Endodermal cell (in vitro differentiated cells): ENCODE measurements at regions not wholly inside any gene's neighbourhood (a gene's known extent, or its start where the extent isn't known, plus 50 kb on each side); places are given as distances from the start of the nearest gene placed in this dataset.

Experiments used
- DNase-seq: peaks from one replicate; pipeline ENCODE4 v3.0.0-alpha.2; 2017
- H3K27ac ChIP-seq: 2 replicates; pipeline ENCODE4 v1.5.1; 2013; ENCODE audit warnings: mild to moderate bottlenecking, low read depth, low read length, moderate library complexity
- H3K27me3 ChIP-seq: 2 replicates; pipeline ENCODE4 v1.6.1; 2013; ENCODE audit warnings: mild to moderate bottlenecking, low read length, moderate library complexity; ENCODE audit not compliant: insufficient read depth, control insufficient read depth, poor library complexity, severe bottlenecking
- H3K36me3 ChIP-seq: 2 replicates; pipeline ENCODE4 v1.7.0; 2013; ENCODE audit warnings: mild to moderate bottlenecking, low read length, moderate library complexity; ENCODE audit not compliant: control insufficient read depth, insufficient read depth
- H3K4me1 ChIP-seq: one replicate; pipeline ENCODE4 v1.7.0; 2013; ENCODE audit warnings: low read length; ENCODE audit not compliant: control insufficient read depth, insufficient read depth
- H3K4me3 ChIP-seq: 2 replicates; pipeline ENCODE4 v1.5.1; 2013; ENCODE audit warnings: mild to moderate bottlenecking, low read length, moderate library complexity
- H3K9ac ChIP-seq: 2 replicates; pipeline ENCODE4 v1.6.1; 2013; ENCODE audit warnings: mild to moderate bottlenecking, low read length, moderate library complexity; ENCODE audit not compliant: poor library complexity, severe bottlenecking; ENCODE audit errors: extremely low read depth
- H3K9me3 ChIP-seq: 2 replicates; pipeline ENCODE4 v1.6.1; 2013; ENCODE audit warnings: mild to moderate bottlenecking, low read length, moderate library complexity; ENCODE audit not compliant: control insufficient read depth
- H3K27ac Mint-ChIP-seq: 2 replicates; pipeline ENCODE4 v1.8.0; 2020; ENCODE audit warnings: mixed read lengths
- H3K27me3 Mint-ChIP-seq: 2 replicates; pipeline ENCODE4 v1.8.0; 2021; ENCODE audit warnings: mild to moderate bottlenecking, mixed read lengths; ENCODE audit not compliant: insufficient read depth
- H3K36me3 Mint-ChIP-seq: 2 replicates; pipeline ENCODE4 v1.8.0; 2020; ENCODE audit warnings: low read depth, mixed read lengths
- H3K4me1 Mint-ChIP-seq: 2 replicates; pipeline ENCODE4 v1.8.0; 2020; ENCODE audit warnings: mixed read lengths
- H3K4me3 Mint-ChIP-seq: 2 replicates; pipeline ENCODE4 v1.8.0; 2020; ENCODE audit warnings: mild to moderate bottlenecking, moderate library complexity, mixed read lengths
- H3K9me3 Mint-ChIP-seq: 2 replicates; pipeline ENCODE4 v1.8.0; 2020; ENCODE audit warnings: mild to moderate bottlenecking, mixed read lengths
- WGBS, 2 experiments: methylation state at CpG; one replicate each; pipeline versions ENCODE4 v1.1.5 to v1.1.7; 2013; ENCODE audit warnings: missing lambda C conversion rate in 2 of 2, mixed read lengths in 1 of 2; ENCODE audit not compliant: insufficient coverage in 1 of 2, insufficient read length in 1 of 2; 5-methylcytosine and 5-hydroxymethylcytosine counted together
- TF ChIP-seq, protein P1 (sequence below): fragments of 200-600 bp; sonication (generic); conservative IDR thresholded peaks from 2 replicates; pipeline ENCODE4 v1.5.0; 2021; ENCODE audit warnings: antibody characterized with exemption, mild to moderate bottlenecking

GRCh38 chr1:232873931-232874330 is 68.7 kb downstream of the MAP10 start:
- no peaks in the 10 kb centered on the region for H3K27me3 ChIP-seq
- no peaks in the 10 kb centered on the region for H3K4me1 ChIP-seq
- no peak overlapping the region for H3K4me3 ChIP-seq
- Mint-ChIP-seq H3K9me3 (no peaks in the 10 kb centered on the region), H3K36me3 (no peaks in the 10 kb centered on the region), H3K4me3 (no peak overlapping the region), H3K27ac (no peak overlapping the region), H3K27me3 (peaks cover 11% of the 10 kb centered on the region), H3K4me1 (no peaks in the 10 kb centered on the region)
- no peak overlapping the region for H3K27ac ChIP-seq
- 89 to 94% methylated on average over 3 to 7 of the region's 7 CpGs for WGBS, 2 experiments
- TF ChIP-seq, protein P1, sequence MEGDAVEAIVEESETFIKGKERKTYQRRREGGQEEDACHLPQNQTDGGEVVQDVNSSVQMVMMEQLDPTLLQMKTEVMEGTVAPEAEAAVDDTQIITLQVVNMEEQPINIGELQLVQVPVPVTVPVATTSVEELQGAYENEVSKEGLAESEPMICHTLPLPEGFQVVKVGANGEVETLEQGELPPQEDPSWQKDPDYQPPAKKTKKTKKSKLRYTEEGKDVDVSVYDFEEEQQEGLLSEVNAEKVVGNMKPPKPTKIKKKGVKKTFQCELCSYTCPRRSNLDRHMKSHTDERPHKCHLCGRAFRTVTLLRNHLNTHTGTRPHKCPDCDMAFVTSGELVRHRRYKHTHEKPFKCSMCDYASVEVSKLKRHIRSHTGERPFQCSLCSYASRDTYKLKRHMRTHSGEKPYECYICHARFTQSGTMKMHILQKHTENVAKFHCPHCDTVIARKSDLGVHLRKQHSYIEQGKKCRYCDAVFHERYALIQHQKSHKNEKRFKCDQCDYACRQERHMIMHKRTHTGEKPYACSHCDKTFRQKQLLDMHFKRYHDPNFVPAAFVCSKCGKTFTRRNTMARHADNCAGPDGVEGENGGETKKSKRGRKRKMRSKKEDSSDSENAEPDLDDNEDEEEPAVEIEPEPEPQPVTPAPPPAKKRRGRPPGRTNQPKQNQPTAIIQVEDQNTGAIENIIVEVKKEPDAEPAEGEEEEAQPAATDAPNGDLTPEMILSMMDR, result no peak
- no peaks in the 10 kb centered on the region for H3K36me3 ChIP-seq
- no peaks in the 10 kb centered on the region for H3K9me3 ChIP-seq
- no peak overlapping the region for H3K9ac ChIP-seq
- no peak for DNase-seq

- H3K4me3 ChIP-seq, result no peak overlapping the region
- no peaks in the 10 kb centered on the region for H3K36me3 Mint-ChIP-seq
- H3K4me1 ChIP-seq, result no peaks in the 10 kb centered on the region
- no peak overlapping the region for H3K4me3 Mint-ChIP-seq
- H3K9ac ChIP-seq, result no peak overlapping the region
- WGBS, 2 experiments, result 87 to 89% methylated on average over 5 of the region's 5 CpGs
- no peak overlapping the region for H3K27ac Mint-ChIP-seq
- H3K27me3 Mint-ChIP-seq, result peaks cover 11% of the 10 kb centered on the region
- TF ChIP-seq, protein P1, result no peak
- H3K9me3 ChIP-seq, result no peaks in the 10 kb centered on the region
- H3K4me1 Mint-ChIP-seq, result no peaks in the 10 kb centered on the region
- H3K9me3 Mint-ChIP-seq, result no peaks in the 10 kb centered on the region
- H3K27ac ChIP-seq, result no peak overlapping the region
- H3K27me3 ChIP-seq, result no peaks in the 10 kb centered on the region
- H3K36me3 ChIP-seq, result no peaks in the 10 kb centered on the region
- DNase-seq, result no peak
Observed at GRCh38 chr1:232875536-232875935, 70.3 kb downstream of the MAP10 start.

DNA sequence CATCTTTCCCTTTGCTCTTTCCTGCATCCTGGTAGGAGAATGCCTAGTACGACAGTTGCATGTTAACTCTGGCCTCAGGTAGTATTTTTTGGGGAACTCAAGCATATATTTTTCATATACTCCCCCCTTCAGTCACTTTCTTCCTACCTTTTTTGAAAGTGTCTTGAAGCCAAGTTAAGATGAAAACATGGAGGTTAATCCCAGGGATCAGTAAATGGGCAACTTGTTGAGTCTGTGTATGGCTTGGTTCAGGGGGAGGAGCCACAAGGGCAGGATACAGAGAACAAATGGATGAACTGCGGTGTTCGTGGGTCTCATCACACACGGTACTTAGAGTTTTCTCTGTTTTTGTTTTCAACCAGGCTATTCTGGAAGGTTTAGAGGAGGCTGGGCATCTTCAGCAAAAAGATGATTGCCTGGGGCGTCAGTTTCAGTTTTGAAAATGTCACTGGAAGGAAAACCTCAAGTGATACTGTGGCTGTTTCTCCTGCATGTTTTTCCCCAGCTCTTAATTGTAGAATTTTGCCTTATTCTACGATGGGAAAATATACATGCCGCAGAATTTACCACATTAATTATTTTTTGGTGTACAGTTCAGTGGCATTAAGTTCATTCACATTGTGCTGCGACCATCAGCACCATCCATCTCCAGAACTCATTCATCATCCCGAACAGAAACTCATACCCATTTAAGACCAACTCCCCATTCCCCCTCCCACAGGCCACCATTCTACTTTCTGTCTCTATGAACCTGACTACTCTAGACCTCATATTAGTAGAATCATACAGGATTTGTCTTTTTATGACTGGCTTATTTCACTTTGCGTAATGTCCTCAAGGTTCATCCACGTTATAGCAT is 71.5 kb downstream of the MAP10 start:
- TF ChIP-seq, protein P1, result no peak
- Histone ChIP-seq H3K9me3 (no peaks in the 10 kb centered on the region), H3K27ac (no peak overlapping the region), H3K4me1 (no peaks in the 10 kb centered on the region), H3K9ac (no peak overlapping the region), H3K27me3 (no peaks in the 10 kb centered on the region), H3K4me3 (no peak overlapping the region), H3K36me3 (no peaks in the 10 kb centered on the region)
- no peak for DNase-seq
- Mint-ChIP-seq H3K27me3 (peaks cover 11% of the 10 kb centered on the region), H3K9me3 (no peaks in the 10 kb centered on the region), H3K4me3 (no peak overlapping the region), H3K4me1 (no peaks in the 10 kb centered on the region), H3K36me3 (no peaks in the 10 kb centered on the region), H3K27ac (no peak overlapping the region)
- 93 to 97% methylated on average over 7 to 11 of the region's 11 CpGs for WGBS, 2 experiments
